ENCODE measurements at regions not wholly inside any gene's neighbourhood (a gene's known extent, or its start where the extent isn't known, plus 50 kb on each side); places are given as distances from the start of the nearest gene placed in this dataset.

- H3K4ac ChIP-seq (replicated peaks; ENCODE audit: insufficient read length, low read depth, low read length), result no peak overlapping the region
- 47% methylated on average over 2 of the region's 2 CpGs; no CpG with 5 or more reads in 1 of the 2 experiments for WGBS, 2 experiments (ENCODE audit: extremely low coverage in 1 of 2, insufficient coverage in 1 of 2, insufficient read length in 1 of 2, insufficient replicate concordance in 2 of 2, low coverage in 1 of 2, low lambda C conversion rate in 2 of 2, missing lambda C conversion rate in 1 of 2)
- no peaks in the 10 kb centered on the region for H3K79me1 ChIP-seq (ENCODE audit: low read depth, low read length)
- FAIRE-seq (no peak), DNase-seq (ENCODE audit: low read depth in 1 of 2, low spot score in 2 of 2) (no peak)
- POLR2A ChIA-PET (ENCODE audit: partially characterized antibody), result no interaction called here
- no peaks in the 10 kb centered on the region for H3K36me3 ChIP-seq (ENCODE audit: control insufficient read depth in 2 of 4, insufficient read depth in 4 of 4, low read length in 3 of 4)
- H3K4me3 ChIP-seq (ENCODE audit: extremely low read depth in 1 of 4, insufficient read depth in 2 of 4, low read depth in 3 of 4, low read length in 4 of 4), result no peak overlapping the region
- no peak overlapping the region for H2AK5ac ChIP-seq (ENCODE audit: low read depth, low read length)
- no peaks in the 10 kb centered on the region for H3K23me2 ChIP-seq (ENCODE audit: low read depth, low read length)
- no peak overlapping the region for H3K56ac ChIP-seq (replicated peaks; ENCODE audit: insufficient read length, low read depth, low read length)
- H4K20me1 ChIP-seq (replicated peaks in 1 of 2; ENCODE audit: control insufficient read depth in 1 of 2, insufficient read depth in 2 of 2, low read length in 2 of 2), result no peaks in the 10 kb centered on the region
- no peak overlapping the region for H2BK15ac ChIP-seq (ENCODE audit: low read length)
- no peaks in the 10 kb centered on the region for H3K27me3 ChIP-seq (replicated peaks in 1 of 4; ENCODE audit: control insufficient read depth in 3 of 4, extremely low read depth in 1 of 4, insufficient read depth in 3 of 4, low read length in 3 of 4)
- CTCF ChIA-PET (ENCODE audit: partially characterized antibody), result no interaction called here
- no peak overlapping the region for H3K18ac ChIP-seq (ENCODE audit: extremely low read depth, low read length)
- H3K23ac ChIP-seq (ENCODE audit: insufficient read length), result no peak overlapping the region
- H3K27ac ChIP-seq (ENCODE audit: low read depth, low read length), result no peak overlapping the region
- H3K9ac ChIP-seq (replicated peaks in 1 of 4; ENCODE audit: extremely low read depth in 1 of 4, low read depth in 3 of 4, low read length in 3 of 4), result no peak overlapping the region
- no peak overlapping the region for H2BK5ac ChIP-seq (ENCODE audit: low read depth, low read length)
- no peak overlapping the region for H3K14ac ChIP-seq (ENCODE audit: insufficient read length)
- H4K91ac ChIP-seq (replicated peaks; ENCODE audit: insufficient read length, low read length), result no peak overlapping the region
- no peaks in the 10 kb centered on the region for H3K9me3 ChIP-seq (ENCODE audit: insufficient read depth in 2 of 2, low read depth in 1 of 2, low read length in 1 of 2)
- no peak overlapping the region for H4K5ac ChIP-seq (ENCODE audit: insufficient read length, low read depth, low read length)
- H2AFZ ChIP-seq (ENCODE audit: low read length), result no peak overlapping the region
- TF ChIP-seq EZH2 (IDR thresholded peaks at IDR 0.05; ENCODE audit: low read depth, low read length, severe bottlenecking), result no peak
- no peak for TF ChIP-seq BACH1 (IDR thresholded peaks at IDR 0.05; ENCODE audit: low read length)
- no peak for TF ChIP-seq SIX5 (IDR thresholded peaks at IDR 0.05; ENCODE audit: low read depth, low read length)
- no peak for TF ChIP-seq KDM4A (IDR thresholded peaks at IDR 0.05; ENCODE audit: low read depth, low read length, severe bottlenecking)
- no peak for TF ChIP-seq RAD21 (IDR thresholded peaks at IDR 0.05 in 1 of 2, conservative IDR thresholded peaks at IDR 0.05 in 1 of 2; ENCODE audit: low read depth in 2 of 2, low read length in 2 of 2)
- no peak for TF ChIP-seq CEBPB (IDR thresholded peaks at IDR 0.05; ENCODE audit: low read depth, low read length)
- TF ChIP-seq E2F6 (IDR thresholded peaks at IDR 0.05), result no peak
- TF ChIP-seq RXRA (IDR thresholded peaks at IDR 0.05; ENCODE audit: insufficient read depth, low read depth, low read length), result no peak
- TF ChIP-seq SP4 (IDR thresholded peaks at IDR 0.05; ENCODE audit: low read length), result no peak
- TF ChIP-seq SUZ12 (IDR thresholded peaks at IDR 0.05; ENCODE audit: low read length), result no peak
- TF ChIP-seq JUND (IDR thresholded peaks at IDR 0.05; ENCODE audit: low read length), result no peak
- no peak for TF ChIP-seq EP300 (IDR thresholded peaks at IDR 0.05; ENCODE audit: borderline replicate concordance in 1 of 2, low read depth in 2 of 2, low read length in 2 of 2)
- no peak for TF ChIP-seq SIRT6 (IDR thresholded peaks at IDR 0.05; ENCODE audit: low read length)
- TF ChIP-seq GTF2F1 (IDR thresholded peaks at IDR 0.05; ENCODE audit: borderline replicate concordance, low read depth, low read length), result no peak
- no peak for TF ChIP-seq JUN (IDR thresholded peaks at IDR 0.05; ENCODE audit: low read depth, low read length)
- no peaks in the 10 kb centered on the region; a peak in 1 of 7 replicates for H3K4me1 ChIP-seq (replicated peaks in 1 of 4; ENCODE audit: control insufficient read depth in 3 of 4, insufficient read depth in 4 of 4, low read length in 3 of 4)
- H2BK20ac ChIP-seq (ENCODE audit: low read length), result no peak overlapping the region
- H4K8ac ChIP-seq (ENCODE audit: extremely low read depth, insufficient read depth, low read length), result no peak overlapping the region
- no peak overlapping the region for H3K4me2 ChIP-seq (ENCODE audit: insufficient read depth in 1 of 2, low read depth in 2 of 2, low read length in 2 of 2)
- H3K79me2 ChIP-seq (ENCODE audit: control insufficient read depth in 1 of 2, insufficient read depth in 2 of 2, low read length in 2 of 2), result no peaks in the 10 kb centered on the region
- H2BK120ac ChIP-seq (replicated peaks; ENCODE audit: low read depth, low read length), result no peak overlapping the region
- no peak overlapping the region for H2BK12ac ChIP-seq (ENCODE audit: low read depth, low read length)
Observed at GRCh38 chr14:53855574-53855973, 101.1 kb downstream of the BMP4 start.

Measured in H1 (cell line).